ENCODE measurements at regions not wholly inside any gene's neighbourhood (a gene's known extent, or its start where the extent isn't known, plus 50 kb on each side); places are given as distances from the start of the nearest gene placed in this dataset.

GRCh38 chr10:111357859-111358258 lies 281.0 kb downstream of the ADRA2A start:
- DNase-seq: no peak

- DNase-seq: peak; percentile 18
These were observed 283.6 kb downstream of the ADRA2A start for GRCh38 chr10:111360260-111360925.

- no peak for DNase-seq
These were observed 290.7 kb downstream of the ADRA2A start for GRCh38 chr10:111367531-111367930.

- no peak for DNase-seq
These were observed 293.3 kb downstream of the ADRA2A start for GRCh38 chr10:111370101-111370500.

GRCh38 chr10:111373696-111374095 lies 296.9 kb downstream of the ADRA2A start:
- DNase-seq: no peak

- no peak for DNase-seq
These were observed 302.8 kb downstream of the ADRA2A start for GRCh38 chr10:111379534-111380187.

- no peak for DNase-seq
These were observed 307.7 kb downstream of the ADRA2A start for GRCh38 chr10:111384556-111384955.

- DNase-seq: no peak
These were observed 314.2 kb downstream of the ADRA2A start for GRCh38 chr10:111390813-111391563.

GRCh38 chr10:111392159-111392558 lies 315.3 kb downstream of the ADRA2A start:
- DNase-seq: no peak

- DNase-seq: no peak
These were observed 316.1 kb downstream of the ADRA2A start for GRCh38 chr10:111392910-111393309.

GRCh38 chr10:111410740-111411139 lies 333.9 kb downstream of the ADRA2A start:
- DNase-seq: no peak

GRCh38 chr10:111425459-111425858 lies 348.6 kb downstream of the ADRA2A start:
- no peak for DNase-seq

GRCh38 chr10:111429288-111430028 lies 352.6 kb downstream of the ADRA2A start:
- no peak for DNase-seq

GRCh38 chr10:111430070-111430469 lies 353.2 kb downstream of the ADRA2A start:
- no peak for DNase-seq

GRCh38 chr10:111432588-111432987 lies 355.8 kb downstream of the ADRA2A start:
- DNase-seq: no peak

GRCh38 chr10:111435871-111436270 lies 359.0 kb downstream of the ADRA2A start:
- no peak for DNase-seq

GRCh38 chr10:111439034-111439842 lies 362.4 kb downstream of the ADRA2A start:
- no peak for DNase-seq

- no peak for DNase-seq
These were observed 363.7 kb downstream of the ADRA2A start for GRCh38 chr10:111440501-111440900.

GRCh38 chr10:111445667-111446066 lies 368.8 kb downstream of the ADRA2A start:
- DNase-seq: no peak

GRCh38 chr10:111446966-111447365 lies 370.1 kb downstream of the ADRA2A start:
- no peak for DNase-seq

- no peak for DNase-seq
These were observed 375.3 kb downstream of the ADRA2A start for GRCh38 chr10:111452153-111452552.

GRCh38 chr10:111455776-111456426 lies 379.1 kb downstream of the ADRA2A start:
- no peak for DNase-seq
